Caco-2 (cell line): ENCODE measurements at regions not wholly inside any gene's neighbourhood (a gene's known extent, or its start where the extent isn't known, plus 50 kb on each side); places are given as distances from the start of the nearest gene placed in this dataset.
A peak's percentile ranks its signal among the peaks of the same experiment; 100 is the strongest.

Source experiments
- BruUV-seq: library from RNA; stranded (reverse); fragments of 400-500 nt; replicated peaks from 2 replicates; lab custom pipeline; 2021; lab: Mats Ljungman, UMichigan
- CTCF ChIA-PET: fragments of 300-600 bp; sonication (Branson Sonifier 250); formaldehyde crosslinking; loops from one replicate; lab custom pipeline; 2022; ENCODE audit warnings: antibody characterized with exemption; lab: Charles Lee
- POLR2A ChIA-PET: fragments of 300-600 bp; sonication (Branson Sonifier 250); formaldehyde crosslinking; loops from one replicate; lab custom pipeline; 2022; ENCODE audit warnings: antibody characterized with exemption; lab: Charles Lee
- DNase-seq, 2 experiments: peaks; one replicate each; pipeline versions ENCODE4 v3.0.0 to v3.0.0-alpha.2; 2020 to 2022
- H3K27me3 ChIP-seq: replicated peaks from 2 replicates; pipeline ENCODE4 v1.6.0; 2011; ENCODE audit warnings: low read length; ENCODE audit not compliant: control insufficient read depth, insufficient read depth
- H3K36me3 ChIP-seq: 2 replicates; pipeline ENCODE4 v1.5.1; 2011; ENCODE audit warnings: low read length; ENCODE audit not compliant: control insufficient read depth, insufficient read depth
- H3K4me1 ChIP-seq: fragments of 250-450 bp; sonication (Bioruptor Pico); 2 replicates; pipeline ENCODE4 v1.5.1; 2020; ENCODE audit warnings: mild to moderate bottlenecking
- H3K4me3 ChIP-seq: 2 replicates; pipeline ENCODE4 v1.5.1; 2011; ENCODE audit warnings: low read depth, mild to moderate bottlenecking, control low read depth, low read length
- H3K9me3 ChIP-seq: fragments of 250-450 bp; sonication (Bioruptor Pico); 2 replicates; pipeline ENCODE4 v1.5.1; 2020; ENCODE audit warnings: mild to moderate bottlenecking, moderate library complexity
- H3K27ac Mint-ChIP-seq: one replicate; pipeline ENCODE4 v1.8.0; 2022; ENCODE audit warnings: mixed read lengths; ENCODE audit not compliant: unreplicated experiment
- H3K27me3 Mint-ChIP-seq: one replicate; pipeline ENCODE4 v1.8.0; 2022; ENCODE audit warnings: mixed read lengths; ENCODE audit not compliant: insufficient read depth, unreplicated experiment
- H3K36me3 Mint-ChIP-seq: one replicate; pipeline ENCODE4 v1.8.0; 2022; ENCODE audit warnings: mild to moderate bottlenecking, mixed read lengths; ENCODE audit not compliant: insufficient read depth, unreplicated experiment
- H3K4me1 Mint-ChIP-seq: one replicate; pipeline ENCODE4 v1.8.0; 2022; ENCODE audit warnings: low read depth, mixed read lengths; ENCODE audit not compliant: unreplicated experiment
- H3K4me3 Mint-ChIP-seq: one replicate; pipeline ENCODE4 v1.8.0; 2022; ENCODE audit warnings: mild to moderate bottlenecking, moderate library complexity, mixed read lengths; ENCODE audit not compliant: unreplicated experiment
- H3K9me3 Mint-ChIP-seq: one replicate; pipeline ENCODE4 v1.8.0; 2022; ENCODE audit warnings: mixed read lengths; ENCODE audit not compliant: unreplicated experiment
- intact Hi-C: fragments of 100-400 bp; cut with micrococcal nuclease; formaldehyde crosslinking; loops from one replicate; pipeline ENCODE4 v1.10.0; 2022; ENCODE audit not compliant: unreplicated experiment
- TF ChIP-seq, protein P1 (sequence below), 2 experiments: fragments of 200-600 bp in 1 of 2; IDR thresholded peaks; 1 replicate in 1 of 2; 2 replicates in 1 of 2; pipeline versions ENCODE4 v1.5.1 to v1.8.0; 2011 to 2022; ENCODE audit warnings: antibody characterized with exemption in 1 of 2, control low read depth in 1 of 2, inconsistent platforms in 1 of 2, low read depth in 1 of 2, low read length in 1 of 2, mild to moderate bottlenecking in 1 of 2, moderate library complexity in 1 of 2; ENCODE audit not compliant: insufficient read depth in 1 of 2, severe bottlenecking in 1 of 2, unreplicated experiment in 1 of 2

DNA sequence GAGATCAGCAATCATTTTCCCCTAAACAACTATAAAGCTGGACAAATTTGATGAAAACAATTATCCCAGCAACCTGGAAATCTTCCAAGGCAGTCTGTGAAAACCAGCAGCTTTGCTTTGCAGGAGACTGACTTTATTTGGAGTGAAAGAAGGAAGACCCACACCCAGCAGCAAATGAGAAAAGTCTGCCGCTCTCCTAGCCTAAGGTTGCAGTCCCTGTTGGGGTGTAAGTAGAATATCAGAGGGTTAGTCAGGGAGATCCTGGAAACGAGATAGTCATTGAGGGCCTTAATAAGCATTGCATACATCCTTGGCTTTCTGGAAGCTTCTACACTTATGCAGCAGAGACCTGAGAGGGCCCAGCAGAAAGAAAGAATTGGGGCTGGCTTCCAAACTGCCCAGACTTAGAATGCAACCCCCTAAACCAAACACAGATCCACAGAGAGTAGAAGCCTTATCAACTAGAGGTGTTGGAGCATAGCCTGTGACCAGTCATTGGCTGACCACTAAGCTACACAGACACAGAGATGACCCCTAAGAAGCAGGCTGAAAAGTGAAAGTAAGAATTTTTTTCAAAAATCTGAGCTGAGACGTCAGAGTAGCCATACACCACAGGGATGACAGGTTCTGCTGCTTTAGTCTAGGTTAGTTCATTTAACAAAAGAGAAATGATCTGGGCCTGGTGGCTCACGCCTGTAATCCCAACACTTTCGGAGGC, 98.3 kb downstream of the LYPLAL1 start:
- Histone ChIP-seq H3K36me3 (no peaks in the 10 kb centered on the region), H3K4me3 (no peak overlapping the region), H3K9me3 (no peaks in the 10 kb centered on the region), H3K4me1 (no peaks in the 10 kb centered on the region), H3K27me3 (no peaks in the 10 kb centered on the region)
- Mint-ChIP-seq H3K27ac (peak overlapping the region; percentile 21), H3K36me3 (no peaks in the 10 kb centered on the region), H3K27me3 (no peaks in the 10 kb centered on the region), H3K4me3 (no peak overlapping the region), H3K9me3 (peaks cover 5% of the 10 kb centered on the region), H3K4me1 (peaks cover 12% of the 10 kb centered on the region)
- no TSS peak for BruUV-seq
- ChIA-PET CTCF (no interaction called here), POLR2A (no interaction called here)
- TF ChIP-seq, protein P1, sequence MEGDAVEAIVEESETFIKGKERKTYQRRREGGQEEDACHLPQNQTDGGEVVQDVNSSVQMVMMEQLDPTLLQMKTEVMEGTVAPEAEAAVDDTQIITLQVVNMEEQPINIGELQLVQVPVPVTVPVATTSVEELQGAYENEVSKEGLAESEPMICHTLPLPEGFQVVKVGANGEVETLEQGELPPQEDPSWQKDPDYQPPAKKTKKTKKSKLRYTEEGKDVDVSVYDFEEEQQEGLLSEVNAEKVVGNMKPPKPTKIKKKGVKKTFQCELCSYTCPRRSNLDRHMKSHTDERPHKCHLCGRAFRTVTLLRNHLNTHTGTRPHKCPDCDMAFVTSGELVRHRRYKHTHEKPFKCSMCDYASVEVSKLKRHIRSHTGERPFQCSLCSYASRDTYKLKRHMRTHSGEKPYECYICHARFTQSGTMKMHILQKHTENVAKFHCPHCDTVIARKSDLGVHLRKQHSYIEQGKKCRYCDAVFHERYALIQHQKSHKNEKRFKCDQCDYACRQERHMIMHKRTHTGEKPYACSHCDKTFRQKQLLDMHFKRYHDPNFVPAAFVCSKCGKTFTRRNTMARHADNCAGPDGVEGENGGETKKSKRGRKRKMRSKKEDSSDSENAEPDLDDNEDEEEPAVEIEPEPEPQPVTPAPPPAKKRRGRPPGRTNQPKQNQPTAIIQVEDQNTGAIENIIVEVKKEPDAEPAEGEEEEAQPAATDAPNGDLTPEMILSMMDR (IDR thresholded peaks at IDR 0.05; ENCODE audit: insufficient read depth in 1 of 2, low read depth in 1 of 2, low read length in 1 of 2, severe bottlenecking in 1 of 2, unreplicated experiment in 1 of 2), result no peak
- intact Hi-C loops, result no loop called here
- DNase-seq, result no peak

DNA sequence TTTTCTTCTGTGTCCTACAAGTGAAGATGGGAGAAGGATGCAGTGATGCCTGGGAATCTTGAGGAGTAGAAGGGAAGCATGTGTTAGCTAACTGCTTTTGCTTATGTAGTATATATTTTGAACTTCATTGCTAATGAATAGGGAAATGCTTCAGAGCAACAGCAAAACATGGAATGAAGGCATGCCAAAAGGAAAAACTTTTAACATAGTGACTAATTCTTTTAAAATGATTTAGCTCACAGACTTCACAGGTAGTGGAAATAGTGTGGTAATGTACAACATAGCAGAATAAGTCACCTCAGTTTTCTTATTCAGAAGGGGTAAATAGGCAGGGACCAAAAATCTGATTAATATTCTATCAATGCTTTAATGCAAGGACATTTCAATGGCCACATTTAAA, 95.5 kb downstream of the LYPLAL1 start:
- Histone ChIP-seq H3K4me1 (no peaks in the 10 kb centered on the region), H3K36me3 (no peaks in the 10 kb centered on the region), H3K9me3 (no peaks in the 10 kb centered on the region), H3K4me3 (no peak overlapping the region), H3K27me3 (no peaks in the 10 kb centered on the region)
- BruUV-seq, result no TSS peak
- Mint-ChIP-seq H3K36me3 (no peaks in the 10 kb centered on the region), H3K9me3 (no peaks in the 10 kb centered on the region), H3K4me1 (peaks cover 11% of the 10 kb centered on the region), H3K4me3 (no peak overlapping the region), H3K27ac (no peak overlapping the region), H3K27me3 (no peaks in the 10 kb centered on the region)
- DNase-seq, result no peak
- intact Hi-C loops, result no loop called here
- TF ChIP-seq, protein P1 (IDR thresholded peaks at IDR 0.05; ENCODE audit: insufficient read depth in 1 of 2, low read depth in 1 of 2, low read length in 1 of 2, severe bottlenecking in 1 of 2, unreplicated experiment in 1 of 2), result no peak
- POLR2A ChIA-PET, result interaction anchor here (0.5 kb wide), 1 partner anchor 24 kb away, joined by 7 read pairs; no protein-coding TSS in a partner anchor
- CTCF ChIA-PET, result no interaction called here

DNA sequence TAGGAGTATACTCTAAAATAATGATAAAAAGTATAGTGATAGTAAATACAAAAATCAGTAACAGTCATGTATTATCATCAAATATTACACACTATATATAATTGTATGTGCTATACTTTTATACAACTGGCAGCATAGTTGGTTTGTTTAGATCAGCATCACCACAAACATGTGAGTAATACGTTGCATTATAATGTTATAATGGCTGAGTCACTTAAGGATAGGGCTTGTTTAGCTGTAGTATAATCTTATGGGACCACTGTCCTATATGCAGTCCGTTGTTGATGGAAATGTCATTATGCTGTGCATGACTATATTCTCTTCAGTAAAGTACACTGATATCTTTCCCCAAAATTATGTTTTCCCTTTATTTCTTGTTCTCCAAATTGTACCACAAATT, 92.8 kb downstream of the LYPLAL1 start:
- H3K4me1 Mint-ChIP-seq, result no peaks in the 10 kb centered on the region
- peaks cover 11% of the 10 kb centered on the region for H3K9me3 Mint-ChIP-seq
- TF ChIP-seq, protein P1 (IDR thresholded peaks at IDR 0.05; ENCODE audit: insufficient read depth in 1 of 2, low read depth in 1 of 2, low read length in 1 of 2, severe bottlenecking in 1 of 2, unreplicated experiment in 1 of 2), result no peak
- intact Hi-C loops, result no loop called here
- Histone ChIP-seq H3K4me3 (no peak overlapping the region), H3K9me3 (peaks cover 8% of the 10 kb centered on the region; the same call in 1 of the 2 replicates), H3K4me1 (no peaks in the 10 kb centered on the region), H3K27me3 (no peaks in the 10 kb centered on the region), H3K36me3 (no peaks in the 10 kb centered on the region)
- BruUV-seq, result no TSS peak
- H3K4me3 Mint-ChIP-seq, result no peak overlapping the region
- no peaks in the 10 kb centered on the region for H3K27me3 Mint-ChIP-seq
- ChIA-PET POLR2A (no interaction called here), CTCF (no interaction called here)
- no peak overlapping the region for H3K27ac Mint-ChIP-seq
- no peak for DNase-seq
- no peaks in the 10 kb centered on the region for H3K36me3 Mint-ChIP-seq
